NCI-H2196 (cell line): ENCODE measurements at regions not wholly inside any gene's neighbourhood (a gene's known extent, or its start where the extent isn't known, plus 50 kb on each side); places are given as distances from the start of the nearest gene placed in this dataset.

Experiments used
- DNase-seq: peaks from one replicate; lab custom pipeline; 2025; ENCODE audit not compliant: unreplicated experiment; lab: John Stamatoyannopoulos, UW

DNA sequence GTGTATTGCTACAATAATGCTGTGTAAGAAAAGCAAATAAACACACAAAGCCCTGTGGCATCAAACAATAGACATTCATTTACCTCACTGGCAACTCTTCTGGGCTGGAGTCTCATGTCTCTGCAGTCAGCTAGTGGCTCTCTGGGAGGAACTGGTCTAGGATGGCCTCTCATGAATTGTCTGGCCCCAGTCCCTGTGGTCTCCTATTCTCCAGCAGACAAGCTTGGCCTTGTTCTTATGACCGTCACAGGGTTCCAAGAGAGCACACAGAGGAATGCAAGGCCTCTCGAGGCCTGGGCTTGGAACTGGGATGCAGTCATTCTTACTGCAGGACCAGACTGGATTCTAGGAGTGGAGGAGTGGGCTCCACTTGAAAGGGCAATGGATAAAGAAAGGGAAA is 141.2 kb upstream of the NTM start:
- DNase-seq, result no peak

GRCh38 chr11:131231317-131231940 is 139.0 kb upstream of the NTM start:
- DNase-seq, result no peak

DNA sequence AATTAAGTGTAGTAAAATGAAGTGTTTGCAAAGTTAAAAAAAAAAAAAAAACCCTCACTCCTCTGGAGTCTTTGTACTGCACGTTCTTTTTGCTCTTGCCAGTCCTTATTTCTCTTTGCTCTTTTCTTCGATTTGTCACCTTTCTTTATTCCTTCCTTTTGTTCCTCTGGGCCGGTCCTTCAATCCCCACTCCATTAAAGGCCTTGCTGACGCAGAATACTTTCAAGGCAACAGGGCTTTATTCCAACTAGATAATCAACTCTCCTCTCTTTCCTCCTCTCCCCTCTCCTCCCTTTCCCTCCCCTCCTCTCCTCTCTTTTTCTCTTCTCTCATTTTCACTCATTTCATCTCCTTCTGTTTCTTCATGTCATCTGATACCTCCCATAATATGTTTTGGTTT is 138.2 kb upstream of the NTM start:
- DNase-seq, result no peak

DNA sequence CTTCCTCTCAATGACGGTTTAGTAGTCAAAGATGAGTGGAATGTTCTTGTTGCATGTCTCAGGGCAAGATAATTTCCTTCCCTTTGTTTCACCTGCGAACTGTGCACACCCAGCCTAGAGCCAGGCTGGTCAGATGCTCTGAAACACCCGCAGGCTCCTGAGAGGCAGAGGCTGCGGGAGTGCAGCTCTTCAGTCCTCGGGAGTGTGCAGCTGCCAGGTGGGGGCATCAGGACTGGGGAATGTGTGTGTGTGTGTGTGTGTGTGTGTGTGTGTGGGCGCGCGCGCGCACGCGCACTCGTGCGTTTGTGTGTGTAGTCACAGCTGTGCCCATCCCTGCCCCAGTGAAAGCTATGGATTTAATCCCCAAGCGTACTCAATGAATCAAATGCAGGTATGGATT is 136.2 kb upstream of the NTM start:
- no peak for DNase-seq

- no peak for DNase-seq
Observed at GRCh38 chr11:131235328-131236298, 134.8 kb upstream of the NTM start.

DNA sequence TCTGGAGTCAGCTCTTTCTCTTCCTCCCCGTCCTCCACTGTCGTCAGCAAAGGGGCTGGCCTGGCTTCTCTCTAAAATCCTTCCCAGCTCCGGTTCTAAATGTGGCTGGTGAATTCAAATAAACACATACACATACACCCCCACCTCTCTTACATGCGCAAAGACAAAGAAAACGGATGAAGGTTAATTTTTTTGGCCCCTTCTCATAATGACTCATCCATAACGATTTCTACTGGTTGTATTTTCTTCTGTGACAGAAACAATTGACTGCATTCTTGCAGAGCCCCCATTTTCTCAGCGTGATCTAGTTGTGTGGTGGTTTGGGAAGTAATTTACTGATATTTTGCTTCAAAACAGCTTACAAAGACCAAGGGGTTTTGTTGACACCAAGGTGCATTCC is 130.0 kb upstream of the NTM start:
- no peak for DNase-seq

- no peak for DNase-seq
Observed at GRCh38 chr11:131242476-131243000, 127.9 kb upstream of the NTM start.

DNA sequence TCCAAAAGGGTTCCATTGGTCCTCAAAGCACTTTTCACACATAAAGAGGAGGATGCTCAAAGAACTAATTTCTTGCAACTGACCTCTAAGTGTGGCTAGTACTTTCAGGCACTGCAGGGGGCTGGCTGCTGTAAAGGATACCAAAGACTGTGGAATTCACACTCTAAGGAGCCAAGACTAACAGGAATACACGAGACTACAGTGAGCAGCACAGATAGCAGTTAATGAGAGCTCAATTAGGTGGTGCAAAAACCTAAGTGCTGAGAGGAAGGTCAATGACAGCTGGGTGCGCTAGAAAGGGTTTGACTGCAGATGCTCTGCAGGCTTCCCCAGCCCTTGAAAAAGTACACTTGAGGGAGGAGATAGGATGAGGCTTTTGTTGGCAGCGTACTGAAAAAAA is 124.3 kb upstream of the NTM start:
- no peak for DNase-seq

- no peak for DNase-seq
Observed at GRCh38 chr11:131246663-131247062, 123.8 kb upstream of the NTM start.

DNA sequence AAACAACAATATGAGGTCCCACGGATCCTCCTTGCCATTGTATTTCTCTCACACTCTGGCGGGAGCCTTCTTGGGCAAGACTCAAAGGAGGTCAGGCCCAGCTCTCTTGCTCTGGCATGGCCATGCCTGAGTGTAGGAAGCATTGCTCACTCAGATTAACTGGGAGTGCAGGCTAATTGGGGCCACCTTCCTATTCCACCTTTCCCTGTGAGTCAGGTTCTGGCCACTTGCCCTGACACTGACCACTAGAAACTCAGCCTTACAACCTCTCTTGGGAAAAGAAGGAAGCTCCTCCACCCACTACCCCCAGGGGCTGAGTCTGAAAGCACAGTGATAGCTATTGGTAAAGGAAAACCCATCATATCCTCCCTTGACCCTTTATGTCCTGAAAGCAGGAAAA is 121.8 kb upstream of the NTM start:
- DNase-seq, result no peak

GRCh38 chr11:131253142-131253655 is 117.2 kb upstream of the NTM start:
- no peak for DNase-seq

- no peak for DNase-seq
Observed at GRCh38 chr11:131253656-131254151, 116.7 kb upstream of the NTM start.

- DNase-seq, result no peak
Observed at GRCh38 chr11:131254254-131254653, 116.2 kb upstream of the NTM start.

- DNase-seq, result no peak
Observed at GRCh38 chr11:131274233-131274632, 96.2 kb upstream of the NTM start.

DNA sequence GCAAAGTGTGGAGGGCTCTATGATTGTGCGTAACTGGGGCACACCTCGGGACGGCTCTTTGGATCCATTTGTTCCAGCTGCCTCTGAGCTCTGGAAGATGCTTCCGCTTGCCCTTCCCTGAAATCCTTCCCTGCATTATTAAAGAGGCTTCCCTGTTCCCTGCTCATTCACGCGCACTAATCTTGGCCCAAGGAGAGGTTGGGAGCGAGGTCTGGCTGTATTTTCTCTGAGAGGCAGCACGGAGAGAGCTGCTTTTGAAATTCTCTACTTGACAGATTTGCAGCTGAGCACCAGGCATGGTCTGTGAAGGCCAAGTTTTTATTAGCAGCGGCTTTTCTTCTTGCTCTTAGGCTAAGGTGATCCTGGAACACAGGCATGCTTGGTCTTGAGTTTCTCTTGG is 94.8 kb upstream of the NTM start:
- no peak for DNase-seq

- no peak for DNase-seq
Observed at GRCh38 chr11:131278472-131278871, 91.9 kb upstream of the NTM start.

DNA sequence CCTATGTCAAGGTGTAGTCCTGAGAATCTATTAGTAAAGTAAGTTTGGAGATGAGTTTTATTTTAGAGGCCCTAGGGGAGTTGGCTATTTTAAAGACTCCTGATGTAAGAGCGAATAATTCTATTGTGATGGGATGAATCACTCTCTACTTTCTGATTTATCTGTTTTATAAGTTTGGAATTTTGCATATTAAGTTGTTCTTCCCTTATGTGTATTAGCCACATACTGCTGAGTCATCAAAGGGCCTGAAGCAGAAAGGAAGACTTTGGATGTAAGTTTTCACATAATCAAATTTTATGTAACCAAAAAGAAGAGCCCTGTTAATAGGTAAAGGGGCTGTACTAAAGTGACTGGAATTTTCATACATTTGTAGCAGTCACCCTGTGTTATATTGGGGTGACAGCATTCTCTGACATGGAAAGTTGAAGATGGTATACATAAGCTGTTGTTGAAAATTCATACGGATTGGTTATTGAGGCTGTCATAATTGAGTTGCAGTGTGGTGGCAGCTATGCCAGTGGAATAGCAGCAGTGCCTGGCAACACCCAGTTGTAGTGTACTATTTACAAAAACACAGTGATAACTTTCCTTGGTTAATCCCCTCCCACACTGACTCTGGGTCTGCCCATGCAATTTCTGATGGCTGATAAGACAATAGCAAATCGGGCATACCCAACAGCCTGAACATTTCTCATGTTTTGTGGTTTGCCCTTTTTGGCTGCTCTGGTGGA is 90.6 kb upstream of the NTM start:
- no peak for DNase-seq

GRCh38 chr11:131281316-131281715 is 89.1 kb upstream of the NTM start:
- DNase-seq, result no peak

GRCh38 chr11:131284041-131284440 is 86.4 kb upstream of the NTM start:
- DNase-seq, result no peak

DNA sequence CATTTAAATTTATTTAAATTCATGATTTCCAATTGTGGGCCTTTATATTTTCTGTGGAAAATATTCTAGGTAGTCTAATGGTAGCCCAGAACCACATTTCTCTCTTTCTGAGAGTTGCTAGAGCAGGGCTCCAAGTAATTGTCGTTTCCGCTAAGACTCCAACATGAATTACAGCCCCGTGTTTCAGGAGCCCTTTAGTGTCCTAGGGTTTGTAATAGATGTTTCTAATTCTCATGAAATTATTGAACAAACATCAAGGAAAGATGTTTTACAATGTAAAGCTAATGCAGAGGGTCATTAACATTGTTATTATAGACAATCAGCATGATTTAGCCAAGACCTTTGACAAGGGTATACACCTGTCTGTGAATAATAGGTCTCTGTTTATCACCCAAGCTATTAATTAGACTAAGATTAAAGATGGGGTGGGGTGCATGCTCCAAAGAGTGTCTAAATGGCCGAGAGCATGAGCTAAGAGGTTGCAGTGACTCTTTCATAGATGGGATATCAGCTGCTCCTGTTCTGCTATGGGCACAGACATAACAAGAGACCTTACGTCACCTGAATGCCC is 81.8 kb upstream of the NTM start:
- DNase-seq, result no peak

GRCh38 chr11:131290185-131290584 is 80.2 kb upstream of the NTM start:
- no peak for DNase-seq
